T47D (cell line): ENCODE measurements at regions not wholly inside any gene's neighbourhood (a gene's known extent, or its start where the extent isn't known, plus 50 kb on each side); places are given as distances from the start of the nearest gene placed in this dataset.
"Not testable (repeated sequence)": the region's sequence is repeated elsewhere in the genome, so short reads cannot be mapped to it uniquely, and the experiment has no call there.

Source experiments
- DNase-seq, 2 experiments: peaks; one replicate each; pipeline versions ENCODE4 v3.0.0 to v3.0.0-alpha.2; 2011 to 2012; ENCODE audit warnings: low read depth in 1 of 2, low spot score in 1 of 2
- JUND ChIP-seq: IDR thresholded peaks from 2 replicates; pipeline ENCODE4 v1.6.1; 2012; ENCODE audit warnings: low read depth
- in situ Hi-C: cut with HindIII; loops from 2 replicates; pipeline ENCODE4 v1.10.0; 2016; ENCODE audit warnings: low sequenced_read_pairs, low pct_unique_long_range_greater_than_20kb

DNA sequence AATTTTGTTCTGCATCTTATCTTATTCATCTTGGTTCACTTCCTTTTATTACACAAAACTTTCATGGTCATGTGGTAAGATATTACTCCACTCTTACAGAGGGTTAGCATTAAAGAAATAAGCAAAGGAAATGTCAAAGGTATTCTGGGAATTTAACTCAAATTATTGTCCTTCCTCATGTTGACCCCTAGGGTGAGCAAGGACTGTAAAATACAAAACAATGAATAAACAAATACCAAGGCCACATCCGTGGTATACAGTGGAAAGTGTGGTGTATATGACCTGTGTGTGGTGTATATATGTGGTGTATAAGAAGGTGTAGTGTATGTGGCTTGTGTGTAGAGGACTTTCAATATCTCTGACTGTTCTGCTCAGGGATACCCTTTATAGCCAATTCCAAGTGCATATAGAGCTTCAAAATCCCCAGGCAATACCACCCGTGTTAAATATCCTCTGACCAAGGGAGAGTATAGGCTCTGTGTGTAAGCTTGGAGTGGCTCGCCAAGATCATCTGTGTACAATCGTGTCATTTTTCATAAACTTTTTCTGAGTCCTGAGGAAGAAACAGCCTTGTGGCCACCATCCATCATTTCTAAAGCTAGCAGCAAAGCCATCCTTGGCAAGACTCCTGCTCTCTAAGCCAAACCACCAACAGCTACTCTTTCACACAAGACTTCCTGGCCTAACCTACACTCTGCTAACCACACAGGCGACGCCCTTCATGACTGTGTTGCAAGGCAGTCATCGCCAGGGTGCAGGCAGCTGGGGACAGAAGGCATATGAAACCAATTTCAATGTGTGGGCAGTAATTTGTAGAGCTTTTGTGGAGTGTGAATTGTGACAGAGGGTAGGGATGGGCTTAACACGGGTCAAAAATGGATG is 548.0 kb downstream of the ETS1 start:
- DNase-seq, result peak in 1 of 2 experiments; percentile 81
- in situ Hi-C loops, result no loop called here
- no peak for TF ChIP-seq JUND

DNA sequence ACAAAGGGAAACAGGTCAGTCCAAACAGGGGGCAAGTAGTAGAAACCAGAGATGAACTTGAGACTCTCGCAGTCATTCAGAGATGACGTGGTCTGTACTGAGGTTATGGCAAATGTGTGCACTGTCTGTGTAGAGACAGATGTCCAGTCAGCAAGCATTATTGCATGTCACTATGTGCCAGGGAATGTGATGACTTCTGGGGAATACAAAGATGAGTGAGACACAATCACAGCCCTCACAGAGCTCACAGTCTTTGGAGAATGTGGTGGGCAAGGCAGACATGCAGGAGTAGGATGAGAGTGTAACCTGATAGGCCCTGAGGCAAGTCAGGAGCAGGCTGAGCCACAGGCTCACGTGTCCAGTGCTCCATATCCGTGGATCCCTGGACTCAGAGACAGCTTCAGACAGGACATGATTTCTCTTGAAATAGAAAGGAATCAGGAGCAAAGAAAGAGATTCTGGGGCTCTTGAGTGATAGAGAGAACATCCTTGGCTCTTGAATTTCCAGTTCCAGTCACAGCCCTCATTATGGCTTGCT is 550.7 kb downstream of the ETS1 start:
- no peak for TF ChIP-seq JUND
- no peak for DNase-seq
- in situ Hi-C loops, result no loop called here

DNA sequence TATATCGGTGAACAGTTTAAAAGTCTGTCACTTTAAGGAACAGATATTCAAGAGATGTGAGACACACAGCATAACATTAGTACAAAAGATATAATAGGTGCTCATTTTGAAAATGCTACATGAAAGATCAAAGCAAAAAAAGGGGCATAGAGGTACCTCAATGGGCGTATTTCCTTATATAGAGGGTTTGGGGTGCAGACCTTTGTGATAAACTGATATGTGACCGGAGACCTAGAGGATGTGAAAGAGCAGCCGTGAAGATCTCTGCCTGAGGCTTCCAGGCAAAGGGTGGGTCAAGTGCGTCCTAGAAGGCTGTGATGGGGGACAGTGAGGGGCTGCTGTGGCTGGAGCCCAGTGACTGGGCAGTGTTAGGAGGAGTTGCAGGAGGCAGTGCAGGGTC is 551.4 kb downstream of the ETS1 start:
- in situ Hi-C loops, result no loop called here
- no peak for DNase-seq
- no peak for TF ChIP-seq JUND

DNA sequence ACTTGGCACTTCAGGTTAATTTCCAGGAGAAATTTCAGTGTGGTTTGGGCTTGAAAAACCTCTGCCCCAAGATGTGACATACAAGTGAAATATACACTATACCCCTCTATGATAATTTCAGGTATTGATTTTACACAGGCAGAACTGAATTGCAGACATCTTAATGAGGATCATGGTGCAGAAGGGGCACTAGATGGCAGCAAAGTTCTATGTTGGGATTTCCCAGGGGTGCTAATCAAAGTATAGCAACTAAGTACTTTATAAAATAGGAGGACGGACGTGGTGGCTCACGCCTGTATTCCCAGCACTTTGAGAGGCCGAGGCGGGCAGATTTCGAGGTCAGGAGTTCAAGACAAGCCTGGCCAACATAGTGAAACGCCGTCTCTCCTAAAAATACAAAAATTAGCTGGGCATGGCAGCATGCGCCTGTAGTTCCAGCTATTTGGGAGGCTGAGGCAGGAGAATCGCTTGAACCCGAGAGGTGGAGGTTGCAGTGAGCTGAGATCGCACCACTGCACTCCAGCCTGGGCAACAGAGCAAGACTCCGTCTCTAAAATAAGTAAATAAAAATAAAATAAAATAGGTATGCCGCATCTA is 555.7 kb downstream of the ETS1 start:
- in situ Hi-C loops, result not testable (repeated sequence)

DNA sequence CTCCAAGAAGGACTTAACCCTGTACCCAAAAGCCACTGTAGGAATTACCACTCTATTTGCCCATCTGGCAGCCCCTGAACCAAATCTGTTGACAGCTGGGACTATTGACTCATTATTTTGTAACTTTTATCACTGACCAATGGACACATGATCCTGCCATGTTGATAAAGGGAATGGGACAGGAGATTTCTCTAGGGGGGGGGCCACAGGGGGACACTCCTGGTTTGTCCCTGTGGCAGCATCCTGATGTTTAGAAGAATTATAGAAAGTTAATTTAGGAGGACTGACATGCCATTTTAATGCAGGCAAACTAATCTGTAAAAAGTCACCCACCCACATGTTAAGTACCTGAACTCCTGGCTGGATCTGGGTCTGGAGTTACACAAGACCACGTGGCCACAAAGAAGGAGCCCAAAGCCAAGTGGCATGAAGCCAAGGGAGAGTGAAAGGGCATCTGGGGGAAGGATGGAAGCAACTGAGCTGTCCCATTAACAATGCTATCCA is 558.1 kb downstream of the ETS1 start:
- in situ Hi-C loops, result no loop called here
- TF ChIP-seq JUND, result no peak
- no peak for DNase-seq

More for the DNA sequence above, 555.7 kb downstream of the ETS1 start:
- DNase-seq, result peak; percentile 70 to 89

DNA sequence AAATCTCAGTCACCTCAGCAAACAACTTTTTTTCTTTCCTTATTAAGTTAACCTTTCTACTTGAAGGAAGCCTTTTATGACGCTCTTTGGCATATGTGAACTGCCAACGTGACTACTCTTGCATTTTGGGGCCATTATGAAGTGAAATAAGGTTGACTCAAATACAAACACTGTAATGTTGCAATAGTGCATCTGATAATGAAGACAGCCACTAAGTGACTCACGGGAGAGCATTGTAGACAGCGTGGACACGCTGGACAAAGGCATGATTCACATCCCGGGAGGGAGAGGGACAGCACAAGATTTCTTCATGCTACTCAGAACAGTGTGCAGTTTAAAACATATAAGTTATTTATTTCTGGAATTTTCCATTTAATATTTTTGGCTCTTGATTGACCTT is 560.8 kb downstream of the ETS1 start:
- no peak for DNase-seq
- TF ChIP-seq JUND, result no peak
- in situ Hi-C loops, result no loop called here

DNA sequence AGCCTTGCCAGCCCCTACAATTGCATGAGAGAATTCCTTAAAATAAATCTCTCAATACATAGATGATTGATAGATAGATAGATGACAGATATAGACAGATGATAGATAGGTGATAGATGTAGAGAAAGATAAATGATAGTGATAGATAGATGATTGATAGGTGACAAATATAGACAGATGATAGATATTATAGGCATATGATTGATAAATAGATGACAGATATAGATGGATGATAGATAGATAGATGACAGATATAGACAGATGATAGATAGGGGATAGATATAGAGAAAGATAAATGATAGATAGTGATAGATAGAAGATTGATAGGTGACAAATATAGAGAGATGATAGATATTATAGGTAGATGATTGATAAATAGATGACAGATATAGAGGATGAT is 564.6 kb downstream of the ETS1 start:
- in situ Hi-C loops, result no loop called here
- TF ChIP-seq JUND, result no peak
- DNase-seq, result no peak

DNA sequence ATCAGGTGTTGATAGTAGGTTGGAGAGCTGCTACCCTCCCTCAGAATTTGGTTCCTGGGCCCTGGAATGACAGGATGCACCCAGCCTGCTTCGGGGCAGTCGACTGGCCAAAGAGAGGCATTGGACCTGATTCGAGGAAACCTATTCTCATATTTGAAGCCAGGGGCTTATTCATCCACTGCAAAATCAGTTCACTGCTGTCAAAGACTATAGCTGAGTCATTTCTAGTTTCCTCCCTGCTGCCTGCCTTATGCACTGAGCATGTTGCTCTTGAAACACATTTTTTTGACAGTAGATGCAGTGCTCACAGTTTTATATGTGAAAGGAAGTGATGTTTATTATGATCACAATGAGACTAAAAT is 565.4 kb downstream of the ETS1 start:
- DNase-seq, result no peak
- TF ChIP-seq JUND, result no peak
- in situ Hi-C loops, result no loop called here

DNA sequence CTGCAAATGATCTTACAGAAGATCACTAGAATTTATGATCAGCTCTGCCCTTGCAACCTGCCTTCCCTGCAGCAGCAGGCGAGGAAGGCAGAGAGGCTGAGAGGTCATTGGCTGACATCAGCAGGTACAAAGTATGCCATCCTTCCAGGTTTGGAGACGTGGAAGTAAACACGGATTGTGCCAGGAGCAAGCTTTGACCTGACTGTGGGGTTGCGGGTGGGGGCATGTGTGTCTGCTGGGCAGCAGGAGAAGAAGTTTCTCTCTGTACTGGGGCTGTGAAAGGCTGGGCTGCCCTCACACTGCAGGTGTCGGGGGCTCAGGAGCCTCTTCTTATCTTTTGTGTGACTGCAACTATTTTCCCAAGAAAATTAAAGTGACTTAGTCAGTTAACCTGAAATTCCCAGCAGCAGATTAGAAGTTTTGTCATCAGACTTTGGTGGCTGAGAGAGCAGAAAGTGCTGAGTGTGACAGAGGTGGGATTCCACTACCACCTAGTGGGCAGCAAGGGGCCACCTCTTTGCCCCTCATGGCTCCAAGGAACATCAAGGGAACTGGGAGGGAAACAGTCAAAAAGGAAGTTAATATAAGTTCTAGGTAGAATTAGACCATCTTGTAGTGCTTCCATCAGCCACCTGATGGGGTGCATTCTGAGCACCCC is 565.9 kb downstream of the ETS1 start:
- in situ Hi-C loops, result no loop called here
- TF ChIP-seq JUND, result no peak
- DNase-seq, result peak in 1 of 2 experiments; percentile 48

DNA sequence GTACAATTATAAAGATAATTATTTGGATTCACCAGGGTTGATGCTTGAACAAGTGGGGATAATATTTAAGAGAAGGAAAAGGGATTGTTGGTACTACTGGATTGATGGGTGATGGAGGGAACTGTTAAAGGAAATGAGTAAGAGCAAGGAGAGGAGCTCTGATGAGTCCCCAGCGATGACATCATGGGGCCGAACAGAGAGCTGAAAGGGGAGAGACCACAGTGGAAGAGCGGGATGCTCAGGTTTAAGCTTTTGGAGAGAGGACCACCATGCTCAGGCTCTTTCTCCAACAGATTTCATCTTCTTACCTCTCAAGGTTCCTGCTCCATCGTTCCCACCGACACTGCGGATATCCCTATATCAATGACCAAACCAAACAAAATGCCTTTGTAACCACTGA is 568.7 kb downstream of the ETS1 start:
- in situ Hi-C loops, result no loop called here
- no peak for TF ChIP-seq JUND
- no peak for DNase-seq

DNA sequence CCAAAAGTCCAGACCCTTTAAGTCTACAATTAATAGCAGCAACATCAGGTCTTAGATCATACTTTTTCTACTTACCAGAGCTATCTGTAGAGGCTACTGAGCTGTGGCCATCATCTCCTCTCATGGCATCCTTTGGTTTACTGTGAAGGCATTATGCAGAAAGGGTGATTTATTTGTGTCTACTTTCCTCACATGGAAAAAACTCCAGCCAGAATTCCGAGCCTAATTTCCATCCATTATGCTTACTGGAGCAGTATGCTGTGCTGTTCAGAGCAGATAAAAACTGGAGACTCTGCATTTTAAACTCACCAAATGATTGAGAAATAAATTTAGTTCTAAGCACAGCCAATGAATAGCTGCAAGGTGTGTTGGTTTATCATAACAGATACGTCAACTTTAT is 581.8 kb downstream of the ETS1 start:
- DNase-seq, result no peak
- TF ChIP-seq JUND, result no peak
- in situ Hi-C loops, result no loop called here

DNA sequence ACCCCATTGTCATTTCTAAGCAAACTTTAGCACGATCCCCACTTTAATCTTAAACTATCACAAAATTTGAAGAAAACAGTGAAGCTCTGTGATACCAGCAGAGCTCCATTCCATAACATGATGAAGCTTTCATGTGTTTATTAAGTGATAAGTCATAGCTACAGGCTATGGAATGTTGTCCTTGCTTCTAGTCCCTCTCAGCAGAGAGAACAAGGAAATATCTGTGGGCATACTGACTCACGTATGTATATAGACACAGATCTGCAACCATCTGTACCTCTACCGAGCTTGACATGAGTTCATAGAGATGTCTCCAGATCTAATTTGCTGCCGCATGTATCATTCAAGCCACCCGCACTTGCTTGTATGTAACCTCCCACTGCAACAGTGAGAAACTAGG is 588.9 kb downstream of the ETS1 start:
- DNase-seq, result peak in 1 of 2 experiments; percentile 22
- no peak for TF ChIP-seq JUND
- in situ Hi-C loops, result no loop called here

DNA sequence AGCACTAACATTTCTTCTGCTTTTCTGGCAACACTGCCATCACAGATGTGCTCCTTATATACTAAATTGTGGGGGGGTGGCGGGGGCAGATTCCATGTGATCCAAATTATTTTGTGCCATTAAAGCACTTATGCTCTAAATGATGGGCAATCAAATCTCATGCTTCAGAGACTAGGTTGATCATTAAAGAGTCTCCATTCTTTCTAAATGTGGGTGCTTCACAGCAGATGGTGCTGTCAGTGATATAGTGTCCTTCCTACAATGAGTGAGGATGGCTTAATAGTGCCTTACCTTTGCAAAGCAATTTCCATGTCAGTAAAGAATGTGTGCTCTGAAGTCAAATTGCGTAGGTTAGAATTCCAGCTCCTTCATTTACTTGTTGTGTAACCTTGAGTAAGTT is 589.8 kb downstream of the ETS1 start:
- in situ Hi-C loops, result no loop called here
- no peak for TF ChIP-seq JUND

More for the DNA sequence above, 589.8 kb downstream of the ETS1 start:
- no peak for DNase-seq
